ENCODE measurements at regions not wholly inside any gene's neighbourhood (a gene's known extent, or its start where the extent isn't known, plus 50 kb on each side); places are given as distances from the start of the nearest gene placed in this dataset.

DNA sequence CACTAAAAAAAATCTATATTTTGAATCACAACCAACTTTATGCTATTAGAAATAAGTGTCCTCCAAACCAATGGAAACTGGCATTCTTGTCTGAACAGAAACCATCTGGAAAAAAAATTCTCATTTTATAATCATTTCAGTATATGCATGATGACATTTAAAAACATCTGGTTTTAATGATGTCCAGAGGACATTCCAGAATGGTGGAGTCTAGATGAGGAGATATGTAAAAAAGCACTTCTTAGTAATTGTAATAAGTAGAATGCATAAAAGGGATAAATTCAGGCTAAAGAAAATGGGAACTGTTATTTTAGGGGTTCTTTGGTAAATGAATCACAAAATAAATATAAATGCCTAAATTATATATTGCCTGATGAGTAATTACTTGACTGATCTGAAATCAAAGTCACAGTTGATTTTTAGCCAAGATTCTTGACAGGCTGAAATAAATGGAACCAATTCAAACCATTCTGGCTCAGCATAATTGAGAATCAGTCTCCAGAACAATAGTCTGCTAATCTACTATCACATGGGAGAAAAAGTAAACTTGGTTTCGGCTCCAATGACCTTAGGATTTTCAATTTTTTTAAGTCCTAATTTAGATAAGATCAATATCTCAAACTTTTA, 636.6 kb downstream of the FAT4 start:
- POLR2A ChIA-PET (ENCODE audit: low non-redundant PET): no interaction called here
- DNase-seq (ENCODE audit: low spot score): no peak
- H3K27ac ChIP-seq: no peak overlapping the region
- CTCF ChIA-PET: no interaction called here
- TF ChIP-seq CTCF (conservative IDR thresholded peaks at IDR 0.05; ENCODE audit: low read depth): no peak

GRCh38 chr4:125952631-125953030, 637.9 kb downstream of the FAT4 start:
- ChIA-PET CTCF (no interaction called here), POLR2A (ENCODE audit: low non-redundant PET) (no interaction called here)
- no peak for DNase-seq (ENCODE audit: low spot score)
- no peak overlapping the region for H3K27ac ChIP-seq
- TF ChIP-seq CTCF (conservative IDR thresholded peaks at IDR 0.05; ENCODE audit: low read depth): no peak

DNA sequence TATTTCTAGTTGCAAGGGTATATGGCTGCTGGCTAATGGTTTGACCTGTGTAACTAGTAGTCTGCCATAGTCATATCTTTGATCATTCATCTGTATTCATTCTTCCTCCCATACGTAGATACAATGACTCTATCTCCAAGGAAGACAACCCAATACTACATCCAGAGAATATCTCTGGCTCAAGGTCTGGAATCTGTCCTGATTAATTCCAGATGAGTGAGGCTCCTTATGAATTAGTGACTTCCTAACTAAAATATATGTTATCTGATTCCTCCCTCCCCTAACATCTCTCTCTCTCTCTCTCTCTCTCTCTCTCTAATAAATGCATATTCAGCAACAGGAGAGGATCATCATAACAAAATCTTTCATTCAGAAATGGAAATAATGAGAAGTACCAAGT, 641.5 kb downstream of the FAT4 start:
- POLR2A ChIA-PET (ENCODE audit: low non-redundant PET): no interaction called here
- CTCF ChIA-PET: no interaction called here
- H3K27ac ChIP-seq: no peak overlapping the region
- no peak for TF ChIP-seq CTCF (conservative IDR thresholded peaks at IDR 0.05; ENCODE audit: low read depth)
- no peak for DNase-seq (ENCODE audit: low spot score)

GRCh38 chr4:125958519-125958918, 643.8 kb downstream of the FAT4 start:
- TF ChIP-seq CTCF (conservative IDR thresholded peaks at IDR 0.05; ENCODE audit: low read depth): no peak
- H3K27ac ChIP-seq: no peak overlapping the region
- POLR2A ChIA-PET (ENCODE audit: low non-redundant PET): no interaction called here
- CTCF ChIA-PET: no interaction called here
- no peak for DNase-seq (ENCODE audit: low spot score)

DNA sequence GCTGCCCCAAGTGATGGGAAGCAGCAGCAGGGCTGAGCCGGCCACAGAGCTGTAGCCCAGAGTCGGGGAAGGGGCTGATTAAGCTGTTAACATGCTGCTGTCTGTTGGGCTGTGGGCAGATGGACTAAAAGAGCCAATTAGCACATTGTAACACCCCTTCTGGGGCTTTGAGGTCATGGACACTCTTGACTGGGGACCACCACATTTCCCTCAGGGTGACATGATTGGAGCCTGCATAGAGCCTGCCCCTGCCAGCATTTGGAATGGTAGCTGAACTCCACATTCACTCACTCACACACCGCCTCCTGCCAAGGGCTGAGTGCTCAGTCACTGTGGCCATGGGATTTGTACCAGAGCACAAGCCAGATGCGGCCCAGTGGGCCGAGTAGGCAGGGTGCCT, 646.9 kb downstream of the FAT4 start:
- H3K27ac ChIP-seq: no peak overlapping the region
- ChIA-PET POLR2A (ENCODE audit: low non-redundant PET) (no interaction called here), CTCF (interaction anchor here (0.6 kb wide), 1 partner anchor 18 kb away, joined by 4 read pairs; no protein-coding TSS in a partner anchor)
- no peak for TF ChIP-seq CTCF (conservative IDR thresholded peaks at IDR 0.05; ENCODE audit: low read depth)
- DNase-seq (ENCODE audit: low spot score): no peak

DNA sequence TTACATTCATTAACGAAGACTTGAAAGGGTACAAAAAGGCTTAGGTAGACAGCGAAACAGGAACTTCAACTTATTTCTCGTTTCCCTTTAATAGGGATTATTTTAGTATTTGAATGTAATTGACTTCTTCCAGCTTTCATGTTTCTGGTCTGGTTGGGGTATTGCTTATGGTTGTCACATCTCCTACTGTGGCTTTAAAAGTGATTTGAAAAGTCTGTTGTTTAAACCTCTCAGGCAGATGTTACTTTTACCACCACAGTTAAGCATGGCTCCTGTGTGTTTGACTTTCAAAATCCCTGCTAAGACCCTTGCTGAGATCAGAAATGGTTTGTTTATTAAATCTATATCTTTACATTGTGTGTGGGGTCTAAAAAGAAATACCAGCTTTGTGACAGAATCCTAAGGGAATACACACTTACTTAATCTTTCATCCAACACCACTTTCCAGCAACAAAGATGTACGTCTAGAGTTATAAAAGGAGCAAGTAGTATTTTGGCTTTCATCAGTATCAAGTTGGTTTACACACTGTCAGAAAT, 661.2 kb downstream of the FAT4 start:
- H3K27ac ChIP-seq: no peak overlapping the region
- CTCF ChIA-PET: no interaction called here
- no peak for DNase-seq (ENCODE audit: low spot score)
- TF ChIP-seq CTCF (conservative IDR thresholded peaks at IDR 0.05; ENCODE audit: low read depth): no peak
- POLR2A ChIA-PET (ENCODE audit: low non-redundant PET): no interaction called here

All from RWPE1 (cell line).